ENCODE measurements at regions not wholly inside any gene's neighbourhood (a gene's known extent, or its start where the extent isn't known, plus 50 kb on each side); places are given as distances from the start of the nearest gene placed in this dataset.

- no peaks in the 10 kb centered on the region for H3K36me3 ChIP-seq (ENCODE audit: control insufficient read depth, insufficient read depth, low read length)
- no peaks in the 10 kb centered on the region for H3K4me1 ChIP-seq
- H3K27ac ChIP-seq = no peak overlapping the region
- no peak overlapping the region for H3K4me3 ChIP-seq (ENCODE audit: low read depth, low read length)
- no peak overlapping the region for H3K9ac ChIP-seq
- no peak overlapping the region for H2AFZ ChIP-seq
- H3K27me3 ChIP-seq (ENCODE audit: control insufficient read depth, insufficient read depth, low read length) = no peaks in the 10 kb centered on the region
- TF ChIP-seq CTCF (IDR thresholded peaks at IDR 0.05) = no peak
- H3K79me2 ChIP-seq = no peaks in the 10 kb centered on the region
- no peak overlapping the region for H3K4me2 ChIP-seq (ENCODE audit: low read length)
- no peaks in the 10 kb centered on the region for H3K9me3 ChIP-seq (ENCODE audit: control insufficient read depth, low read length)
Observed at GRCh38 chr2:39537150-39537549, 100.1 kb upstream of the MAP4K3 start.

- H2AFZ ChIP-seq = no peak overlapping the region
- H3K4me1 ChIP-seq = no peaks in the 10 kb centered on the region
- no peaks in the 10 kb centered on the region for H3K36me3 ChIP-seq (ENCODE audit: control insufficient read depth, insufficient read depth, low read length)
- no peak overlapping the region for H3K9ac ChIP-seq
- no peak overlapping the region for H3K27ac ChIP-seq
- no peaks in the 10 kb centered on the region for H3K79me2 ChIP-seq
- H3K27me3 ChIP-seq (ENCODE audit: control insufficient read depth, insufficient read depth, low read length) = no peaks in the 10 kb centered on the region
- no peaks in the 10 kb centered on the region for H3K9me3 ChIP-seq (ENCODE audit: control insufficient read depth, low read length)
- no peak overlapping the region for H3K4me2 ChIP-seq (ENCODE audit: low read length)
- TF ChIP-seq CTCF (IDR thresholded peaks at IDR 0.05) = no peak
- no peak overlapping the region for H3K4me3 ChIP-seq (ENCODE audit: low read depth, low read length)
Observed at GRCh38 chr2:39538718-39539117, 101.6 kb upstream of the MAP4K3 start.

GRCh38 chr2:39540414-39540813 is 103.3 kb upstream of the MAP4K3 start:
- Histone ChIP-seq H3K9me3 (ENCODE audit: control insufficient read depth, low read length) (no peaks in the 10 kb centered on the region), H3K27me3 (ENCODE audit: control insufficient read depth, insufficient read depth, low read length) (no peaks in the 10 kb centered on the region), H3K4me1 (no peaks in the 10 kb centered on the region), H3K79me2 (no peaks in the 10 kb centered on the region), H3K27ac (no peak overlapping the region), H3K36me3 (ENCODE audit: control insufficient read depth, insufficient read depth, low read length) (no peaks in the 10 kb centered on the region), H3K4me2 (ENCODE audit: low read length) (no peak overlapping the region), H2AFZ (no peak overlapping the region), H3K4me3 (ENCODE audit: low read depth, low read length) (no peak overlapping the region), H3K9ac (no peak overlapping the region)
- no peak for TF ChIP-seq CTCF (IDR thresholded peaks at IDR 0.05)

- H3K27ac ChIP-seq = no peak overlapping the region
- no peaks in the 10 kb centered on the region for H3K27me3 ChIP-seq (ENCODE audit: control insufficient read depth, insufficient read depth, low read length)
- no peak overlapping the region for H2AFZ ChIP-seq
- no peak overlapping the region for H3K9ac ChIP-seq
- H3K4me2 ChIP-seq (ENCODE audit: low read length) = no peak overlapping the region
- no peaks in the 10 kb centered on the region for H3K36me3 ChIP-seq (ENCODE audit: control insufficient read depth, insufficient read depth, low read length)
- TF ChIP-seq CTCF (IDR thresholded peaks at IDR 0.05) = no peak
- H3K4me3 ChIP-seq (ENCODE audit: low read depth, low read length) = no peak overlapping the region
- H3K4me1 ChIP-seq = no peaks in the 10 kb centered on the region
- no peaks in the 10 kb centered on the region for H3K9me3 ChIP-seq (ENCODE audit: control insufficient read depth, low read length)
- H3K79me2 ChIP-seq = no peaks in the 10 kb centered on the region
Observed at GRCh38 chr2:39541011-39541930, 104.2 kb upstream of the MAP4K3 start.

GRCh38 chr2:39542523-39542922 is 105.4 kb upstream of the MAP4K3 start:
- H3K36me3 ChIP-seq (ENCODE audit: control insufficient read depth, insufficient read depth, low read length) = no peaks in the 10 kb centered on the region
- H3K27ac ChIP-seq = no peak overlapping the region

More at GRCh38 chr2:39542523-39542922, 105.4 kb upstream of the MAP4K3 start:
- no peak overlapping the region for H3K4me2 ChIP-seq (ENCODE audit: low read length)
- H3K79me2 ChIP-seq = no peaks in the 10 kb centered on the region
- no peaks in the 10 kb centered on the region for H3K4me1 ChIP-seq
- no peaks in the 10 kb centered on the region for H3K9me3 ChIP-seq (ENCODE audit: control insufficient read depth, low read length)
- no peak overlapping the region for H3K4me3 ChIP-seq (ENCODE audit: low read depth, low read length)
- TF ChIP-seq CTCF (IDR thresholded peaks at IDR 0.05) = no peak
- no peak overlapping the region for H3K9ac ChIP-seq
- no peak overlapping the region for H2AFZ ChIP-seq
- no peaks in the 10 kb centered on the region for H3K27me3 ChIP-seq (ENCODE audit: control insufficient read depth, insufficient read depth, low read length)
